ENCODE measurements at regions not wholly inside any gene's neighbourhood (a gene's known extent, or its start where the extent isn't known, plus 50 kb on each side); places are given as distances from the start of the nearest gene placed in this dataset.
"Not testable (repeated sequence)": the region's sequence is repeated elsewhere in the genome, so short reads cannot be mapped to it uniquely, and the experiment has no call there.

- no peak for DNase-seq (ENCODE audit: low read depth in 2 of 2)
These were observed 133.5 kb downstream of the TFCP2L1 start for GRCh38 chr2:121151311-121152109.

GRCh38 chr2:121152861-121153260, 132.1 kb downstream of the TFCP2L1 start:
- no peak for DNase-seq (ENCODE audit: low read depth in 2 of 2)

- DNase-seq (ENCODE audit: low read depth in 2 of 2), result no peak
These were observed 131.5 kb downstream of the TFCP2L1 start for GRCh38 chr2:121153516-121153915.

- DNase-seq (ENCODE audit: low read depth in 2 of 2), result no peak
These were observed 129.4 kb downstream of the TFCP2L1 start for GRCh38 chr2:121155502-121156056.

- not testable (repeated sequence) for DNase-seq (ENCODE audit: low read depth in 2 of 2)
These were observed 127.5 kb downstream of the TFCP2L1 start for GRCh38 chr2:121157481-121157880.

GRCh38 chr2:121159291-121160071, 125.5 kb downstream of the TFCP2L1 start:
- no peak for DNase-seq (ENCODE audit: low read depth in 2 of 2)

GRCh38 chr2:121160366-121160765, 124.6 kb downstream of the TFCP2L1 start:
- no peak for DNase-seq (ENCODE audit: low read depth in 2 of 2)

GRCh38 chr2:121161272-121161671, 123.7 kb downstream of the TFCP2L1 start:
- no peak for DNase-seq (ENCODE audit: low read depth in 2 of 2)

GRCh38 chr2:121162893-121163292, 122.1 kb downstream of the TFCP2L1 start:
- DNase-seq (ENCODE audit: low read depth in 2 of 2), result no peak

GRCh38 chr2:121164042-121164441, 121.0 kb downstream of the TFCP2L1 start:
- no peak for DNase-seq (ENCODE audit: low read depth in 2 of 2)

GRCh38 chr2:121165038-121165542, 119.9 kb downstream of the TFCP2L1 start:
- no peak for DNase-seq (ENCODE audit: low read depth in 2 of 2)

Data from dermis microvascular lymphatic vessel endothelial cell (primary cell).